A673 (cell line): ENCODE measurements at regions not wholly inside any gene's neighbourhood (a gene's known extent, or its start where the extent isn't known, plus 50 kb on each side); places are given as distances from the start of the nearest gene placed in this dataset.

Source experiments
- EZH2 ChIP-seq: fragments of 200-600 bp; sonication (generic); IDR thresholded peaks from 2 replicates; pipeline ENCODE4 v1.6.1; 2017; ENCODE audit warnings: borderline replicate concordance, low read depth, mild to moderate bottlenecking, mixed read lengths, antibody characterized with exemption, low read length; ENCODE audit not compliant: poor library complexity, severe bottlenecking
- TF ChIP-seq, protein P1 (sequence below): fragments of 300-800, 200-600 bp; sonication (generic); conservative IDR thresholded peaks from 2 replicates; pipeline ENCODE4 v1.5.1; 2017; ENCODE audit warnings: low read depth, mild to moderate bottlenecking, antibody characterized with exemption, low read length, moderate library complexity, mixed read lengths

GRCh38 chr1:215489771-215490565, 77.1 kb upstream of the KCTD3 start:
- TF ChIP-seq, protein P1, sequence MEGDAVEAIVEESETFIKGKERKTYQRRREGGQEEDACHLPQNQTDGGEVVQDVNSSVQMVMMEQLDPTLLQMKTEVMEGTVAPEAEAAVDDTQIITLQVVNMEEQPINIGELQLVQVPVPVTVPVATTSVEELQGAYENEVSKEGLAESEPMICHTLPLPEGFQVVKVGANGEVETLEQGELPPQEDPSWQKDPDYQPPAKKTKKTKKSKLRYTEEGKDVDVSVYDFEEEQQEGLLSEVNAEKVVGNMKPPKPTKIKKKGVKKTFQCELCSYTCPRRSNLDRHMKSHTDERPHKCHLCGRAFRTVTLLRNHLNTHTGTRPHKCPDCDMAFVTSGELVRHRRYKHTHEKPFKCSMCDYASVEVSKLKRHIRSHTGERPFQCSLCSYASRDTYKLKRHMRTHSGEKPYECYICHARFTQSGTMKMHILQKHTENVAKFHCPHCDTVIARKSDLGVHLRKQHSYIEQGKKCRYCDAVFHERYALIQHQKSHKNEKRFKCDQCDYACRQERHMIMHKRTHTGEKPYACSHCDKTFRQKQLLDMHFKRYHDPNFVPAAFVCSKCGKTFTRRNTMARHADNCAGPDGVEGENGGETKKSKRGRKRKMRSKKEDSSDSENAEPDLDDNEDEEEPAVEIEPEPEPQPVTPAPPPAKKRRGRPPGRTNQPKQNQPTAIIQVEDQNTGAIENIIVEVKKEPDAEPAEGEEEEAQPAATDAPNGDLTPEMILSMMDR: no peak
- no peak for TF ChIP-seq EZH2
